Suppressor macrophage treated with lipopolysaccharide for 1 hour (primary cell): ENCODE measurements at regions not wholly inside any gene's neighbourhood (a gene's known extent, or its start where the extent isn't known, plus 50 kb on each side); places are given as distances from the start of the nearest gene placed in this dataset.

ENCODE experiments used
- DNase-seq, 3 donors: peaks; one replicate each; pipeline ENCODE4 v3.0.0-alpha.2; 2020 to 2022

DNA sequence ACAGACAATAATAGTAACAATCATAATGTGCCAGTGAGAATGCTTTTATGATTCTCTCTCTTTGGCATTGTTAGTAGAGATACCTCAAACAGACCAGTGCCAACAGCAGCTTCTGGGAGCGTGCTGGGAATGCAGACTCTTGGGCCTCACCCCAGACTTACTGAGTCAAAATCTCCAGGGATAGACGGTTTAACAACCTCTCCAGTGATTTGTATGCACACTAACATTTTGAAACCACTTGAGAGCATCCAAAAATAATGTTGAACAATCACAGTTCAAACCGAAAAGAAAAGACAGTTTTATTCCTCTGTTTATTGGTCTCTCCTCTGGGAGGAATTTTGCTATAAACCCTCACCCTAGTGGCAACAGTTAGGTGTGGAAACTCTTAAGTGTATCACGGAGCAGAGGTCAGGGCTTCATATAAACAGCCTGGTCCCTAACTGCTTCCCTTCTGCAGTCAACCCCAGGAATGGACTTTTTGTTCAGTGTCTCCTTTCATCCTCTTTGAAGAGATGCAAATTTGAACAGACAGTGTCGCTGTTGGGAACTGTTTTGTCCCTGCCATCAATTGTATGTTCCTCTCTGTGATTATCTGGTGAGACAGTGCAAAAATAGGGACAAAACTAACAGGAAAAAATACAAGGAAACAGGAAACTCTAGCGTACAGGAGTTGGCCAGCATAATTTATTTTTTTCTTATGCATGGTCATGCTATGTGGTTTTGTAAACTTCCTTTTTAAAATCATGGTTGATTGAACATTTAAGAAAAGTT, 162.4 kb upstream of the BTBD3 start:
- DNase-seq, result no peak

DNA sequence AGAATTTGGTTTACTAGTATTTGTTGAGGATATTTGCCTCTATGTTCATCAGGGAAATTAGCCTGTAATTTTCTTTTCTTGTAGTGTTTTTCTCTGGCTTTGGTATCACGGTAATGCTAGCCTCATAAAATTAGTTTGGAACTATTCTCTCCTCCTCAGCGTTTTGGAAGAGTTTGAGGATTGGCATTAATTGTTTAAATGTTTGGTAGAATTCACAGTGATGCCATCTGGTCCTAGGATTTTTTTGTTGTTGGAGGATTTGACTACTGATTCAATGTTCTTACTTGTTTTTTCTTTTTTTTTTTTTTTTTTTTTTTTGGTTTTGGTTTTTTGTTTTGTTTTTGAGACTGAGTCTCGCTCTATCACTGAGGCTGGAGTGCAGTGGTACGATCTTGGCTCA, 156.2 kb upstream of the BTBD3 start:
- no peak for DNase-seq

- no peak for DNase-seq
These were observed 150.7 kb upstream of the BTBD3 start for GRCh38 chr20:11766961-11767360.

DNA sequence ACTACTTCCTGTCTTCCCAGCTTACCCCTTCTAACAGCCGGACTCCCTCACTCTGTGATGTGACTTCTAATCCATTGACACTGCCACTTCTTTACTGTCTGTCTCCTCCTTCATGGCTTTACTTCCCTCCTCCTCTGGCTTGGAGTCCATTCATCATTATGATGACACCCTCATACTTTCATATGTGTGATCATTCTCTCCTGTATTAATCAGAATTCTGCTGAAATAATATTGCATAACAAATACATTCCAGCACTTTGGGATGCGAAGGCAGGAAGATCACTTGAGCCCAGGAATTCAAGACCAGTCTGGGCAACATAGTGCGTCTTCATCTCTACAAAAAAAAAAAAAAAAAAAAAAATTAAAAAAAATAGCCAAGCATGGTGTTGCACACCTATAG, 147.9 kb upstream of the BTBD3 start:
- no peak for DNase-seq

DNA sequence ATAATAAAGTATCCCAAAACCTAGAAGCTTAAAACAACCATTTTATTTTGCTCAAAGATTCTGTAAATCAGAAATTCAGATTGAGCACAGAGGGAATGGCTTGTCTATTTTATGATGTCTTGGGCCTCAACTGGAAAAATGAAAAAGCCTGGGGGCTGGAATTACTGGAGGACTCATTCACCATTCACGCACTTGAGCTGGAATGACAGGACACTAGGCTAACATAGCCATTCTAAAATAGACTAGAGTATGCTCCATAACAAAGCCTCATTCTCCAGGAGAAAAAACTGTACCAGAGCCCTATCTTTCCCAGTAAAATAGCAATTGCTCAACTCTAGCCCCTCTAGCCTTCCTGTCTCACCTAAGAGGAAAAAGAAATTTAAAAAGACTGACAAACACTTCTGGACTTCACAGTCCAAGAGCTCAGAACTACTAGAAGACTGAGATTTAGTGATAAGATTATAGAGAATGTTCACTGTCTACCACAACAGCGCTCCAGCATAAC, 145.4 kb upstream of the BTBD3 start:
- DNase-seq, result no peak

DNA sequence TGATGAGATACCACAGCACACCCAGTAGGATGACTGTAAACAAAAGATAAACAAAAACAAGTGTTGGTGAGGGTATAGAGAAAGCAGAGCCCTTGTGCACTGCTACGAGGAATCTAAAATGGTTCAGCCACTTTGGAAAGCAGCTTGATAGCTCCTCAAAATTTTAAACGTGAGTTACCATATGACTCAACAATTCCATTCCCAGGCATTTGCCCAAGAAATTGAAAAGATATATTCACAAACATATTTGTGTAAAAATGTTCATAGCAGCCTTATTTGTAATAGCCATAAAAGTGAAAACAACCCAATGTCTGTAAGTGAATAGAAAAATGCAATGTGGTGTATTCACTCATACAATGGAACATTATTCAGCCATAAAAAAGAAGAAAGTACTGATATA, 141.0 kb upstream of the BTBD3 start:
- no peak for DNase-seq

DNA sequence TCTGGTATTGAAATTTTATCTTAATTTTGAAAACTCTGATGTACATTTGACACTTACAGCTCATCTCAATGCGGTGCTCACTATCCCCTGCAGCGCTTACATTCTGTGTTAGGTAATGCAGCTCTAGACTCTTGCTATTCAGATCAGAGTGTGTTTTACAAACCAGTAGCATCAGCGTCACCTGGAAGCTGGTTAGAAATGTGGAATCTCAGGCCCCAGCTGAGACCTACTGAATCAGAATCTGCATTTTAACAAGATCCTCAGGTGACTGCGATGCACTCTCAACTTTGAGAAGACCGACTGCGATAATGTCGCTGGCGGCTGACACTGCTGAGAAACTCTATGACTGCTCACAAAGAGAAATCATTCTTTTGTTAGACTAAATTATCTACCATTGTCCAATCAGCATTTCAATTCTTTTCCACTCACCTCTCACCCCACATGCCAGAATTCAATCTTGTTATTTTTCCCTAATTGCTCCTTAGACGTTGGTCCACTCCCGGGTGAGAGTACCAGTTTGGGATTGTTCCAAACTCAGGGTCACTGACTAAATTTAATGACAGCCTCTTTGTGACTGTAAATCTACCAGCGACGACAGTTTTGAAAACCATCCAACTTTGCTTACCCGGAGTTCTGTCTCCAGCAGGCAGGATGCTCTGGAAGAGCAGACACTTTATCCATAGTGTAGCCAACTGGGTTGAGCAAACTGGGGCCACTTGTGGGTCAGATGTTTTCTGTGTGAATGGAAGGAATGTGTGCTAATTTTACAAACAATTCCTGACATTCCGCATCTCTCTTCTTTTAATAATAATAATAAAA, 140.1 kb upstream of the BTBD3 start:
- no peak for DNase-seq

GRCh38 chr20:11778206-11778570, 139.5 kb upstream of the BTBD3 start:
- DNase-seq, result no peak

DNA sequence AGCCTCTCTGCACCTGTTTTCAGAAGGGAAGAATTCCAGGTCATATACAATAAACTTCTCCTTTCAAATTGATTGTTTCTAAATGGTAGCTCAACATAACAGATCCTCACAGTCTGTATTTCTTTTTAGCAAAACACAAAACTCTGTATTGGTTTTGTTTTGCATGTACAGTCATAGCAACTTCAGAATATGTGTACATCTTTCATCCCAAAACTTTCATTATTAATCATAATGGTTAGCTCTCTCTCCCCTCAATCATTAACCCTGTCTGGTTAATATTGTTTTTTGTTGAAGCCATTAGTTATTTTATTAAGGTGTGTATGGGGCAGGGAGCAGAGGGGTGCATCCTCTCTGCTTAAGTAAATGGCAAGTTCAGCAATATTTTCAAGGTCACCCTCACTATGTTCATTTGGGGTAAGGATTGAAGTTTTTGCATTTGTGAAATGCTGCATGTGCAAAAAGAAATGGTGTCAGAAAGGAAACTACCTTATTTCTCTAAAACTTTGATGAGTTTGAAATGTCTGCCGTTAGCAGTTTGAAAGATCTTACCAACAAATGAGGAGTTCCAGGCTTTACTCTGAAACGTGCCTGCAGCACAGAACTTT, 136.8 kb upstream of the BTBD3 start:
- DNase-seq, result no peak

DNA sequence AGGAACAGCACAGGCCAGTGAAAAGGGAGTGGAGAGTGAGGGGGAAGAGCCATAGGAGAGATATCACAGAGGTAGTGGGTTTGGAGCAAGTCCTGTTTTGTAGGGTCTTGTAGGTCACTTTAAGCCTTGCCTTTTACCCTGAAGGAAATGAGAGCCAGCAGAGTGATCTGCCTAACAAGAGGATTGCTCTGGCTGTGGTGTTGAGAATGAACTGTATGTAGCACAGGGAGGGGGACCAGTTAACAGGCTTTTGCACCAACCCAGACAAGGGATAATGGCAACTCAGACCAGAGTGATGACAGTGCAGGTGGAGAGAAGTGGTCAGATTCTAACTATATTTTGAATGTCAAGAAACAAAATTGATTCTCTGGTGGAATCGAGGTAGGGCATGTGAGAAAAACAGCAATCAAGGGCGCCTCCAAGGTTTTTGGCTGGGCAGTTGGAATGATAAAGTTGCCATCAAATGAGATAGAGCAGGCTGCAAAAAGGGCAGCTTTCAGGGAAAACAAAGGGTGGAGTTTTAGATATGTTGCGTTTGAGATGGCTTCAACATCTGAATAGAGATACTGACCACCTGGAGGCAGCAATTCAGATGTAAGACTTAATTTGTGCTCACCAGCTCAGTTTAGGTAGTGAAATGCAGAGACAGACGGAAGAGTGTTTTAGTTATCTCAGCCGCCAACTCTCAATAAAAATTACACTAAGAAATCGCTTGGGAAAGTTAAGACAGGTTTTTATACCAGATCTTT, 134.4 kb upstream of the BTBD3 start:
- no peak for DNase-seq

DNA sequence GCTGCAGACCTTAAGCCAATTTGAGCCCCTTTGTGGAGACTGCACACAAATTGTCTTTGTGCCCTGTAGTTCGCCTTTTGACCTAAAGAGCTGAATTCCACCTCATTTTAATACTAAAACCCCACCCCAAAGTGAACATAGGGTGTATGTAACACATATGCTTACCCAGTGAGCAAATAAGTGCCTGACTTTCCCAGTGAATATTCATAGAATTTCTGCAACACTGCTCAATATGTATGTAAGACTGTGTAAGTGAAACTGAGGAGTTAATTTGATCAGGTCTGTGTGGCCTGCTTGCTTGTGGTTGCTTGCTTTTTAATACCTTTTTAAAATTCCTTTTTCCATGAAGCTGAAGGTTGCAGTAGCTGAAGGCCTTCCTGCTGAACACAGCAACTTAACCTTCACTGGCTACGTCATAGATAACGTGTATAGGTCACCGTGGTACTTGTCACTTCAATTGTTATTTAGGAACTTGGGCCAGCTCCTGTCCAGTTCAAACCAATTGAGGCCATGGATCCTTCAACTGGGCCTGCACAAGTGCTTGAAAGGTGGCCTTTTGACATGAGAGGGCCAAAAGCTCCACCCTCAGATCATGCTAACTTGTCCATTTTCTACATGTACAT, 131.7 kb upstream of the BTBD3 start:
- DNase-seq, result no peak

- DNase-seq, result no peak
These were observed 127.6 kb upstream of the BTBD3 start for GRCh38 chr20:11790046-11790445.

GRCh38 chr20:11791316-11791715, 126.4 kb upstream of the BTBD3 start:
- DNase-seq, result no peak

DNA sequence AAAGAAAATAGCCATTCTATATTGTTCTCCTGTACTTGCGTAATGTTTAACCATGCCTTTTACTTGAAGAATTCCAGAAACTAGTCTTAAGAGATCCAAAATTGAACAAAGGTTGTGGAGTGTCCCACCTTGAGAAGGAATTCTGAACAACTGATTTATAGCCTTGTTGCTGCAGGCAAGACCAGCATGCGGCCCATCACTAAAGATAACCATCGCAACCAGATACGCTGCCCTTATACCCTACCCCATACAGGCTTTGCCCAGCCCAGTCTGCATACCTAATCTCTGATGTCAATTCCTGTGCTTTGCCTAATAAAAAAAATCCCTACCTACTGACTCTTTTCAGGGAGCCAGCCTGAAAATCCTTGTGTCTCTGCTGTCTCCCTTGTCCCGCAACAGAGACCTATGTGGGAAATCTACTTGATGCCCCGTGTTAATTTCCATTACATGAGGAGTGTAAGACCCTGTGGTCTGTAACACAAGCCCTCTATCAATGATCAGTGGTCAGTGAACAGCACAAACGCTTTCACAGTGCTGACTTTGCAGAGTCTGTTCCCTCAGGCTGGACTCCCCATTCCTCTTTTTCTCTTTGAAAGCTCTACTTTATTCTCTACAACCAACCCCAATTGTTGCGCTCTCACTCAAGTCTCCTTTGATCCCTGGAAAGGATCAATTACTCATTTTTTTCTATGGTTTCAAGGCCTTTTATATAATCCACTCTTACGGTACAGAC, 125.7 kb upstream of the BTBD3 start:
- DNase-seq, result no peak

GRCh38 chr20:11792568-11792953, 125.1 kb upstream of the BTBD3 start:
- DNase-seq, result no peak

- no peak for DNase-seq
These were observed 123.2 kb upstream of the BTBD3 start for GRCh38 chr20:11794525-11794924.

- no peak for DNase-seq
These were observed 122.5 kb upstream of the BTBD3 start for GRCh38 chr20:11795071-11795615.

DNA sequence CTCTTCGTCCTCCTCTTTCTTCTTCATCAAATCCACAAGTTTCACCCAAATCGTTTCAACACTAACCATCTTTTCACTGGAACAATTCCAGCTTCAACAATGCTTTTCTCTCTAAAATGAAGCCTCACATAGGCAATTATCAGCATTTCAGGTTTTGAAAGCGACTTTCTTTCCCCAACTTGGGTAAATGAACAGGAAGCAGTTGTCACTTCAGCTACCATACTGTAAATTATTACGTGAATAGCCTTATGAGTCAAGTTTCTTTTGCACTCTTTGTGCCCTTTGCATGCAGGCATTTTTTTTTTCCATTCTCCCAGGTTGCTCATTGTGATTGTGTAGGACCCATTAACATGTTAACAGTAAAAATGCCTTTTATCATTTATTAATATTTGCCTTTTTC, 121.7 kb upstream of the BTBD3 start:
- no peak for DNase-seq

DNA sequence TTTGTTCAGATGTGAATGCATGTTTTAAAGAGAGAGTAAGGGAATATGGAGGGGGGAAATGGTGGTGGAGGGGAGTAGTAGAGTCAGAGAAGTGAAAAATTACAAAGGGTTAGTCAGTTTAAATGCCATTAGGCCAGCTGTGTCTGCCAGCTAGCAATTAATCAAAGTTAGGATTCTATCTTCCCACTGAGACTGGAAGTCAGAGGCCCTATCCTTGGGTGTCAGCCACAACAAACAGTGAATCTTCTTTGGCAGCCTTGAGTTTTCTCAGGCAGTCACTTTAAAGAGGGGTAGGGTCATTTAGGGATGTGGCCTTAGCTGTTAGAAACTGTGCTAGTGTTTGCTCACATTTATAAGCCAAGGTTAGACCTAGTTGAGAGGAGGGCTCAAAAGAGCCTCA, 120.5 kb upstream of the BTBD3 start:
- DNase-seq, result no peak

GRCh38 chr20:11799281-11799684, 118.4 kb upstream of the BTBD3 start:
- no peak for DNase-seq
